PC-9 (cell line): ENCODE measurements at regions not wholly inside any gene's neighbourhood (a gene's known extent, or its start where the extent isn't known, plus 50 kb on each side); places are given as distances from the start of the nearest gene placed in this dataset.

Experiments
- CTCF ChIP-seq: fragments of 200-600 bp; sonication (generic); conservative IDR thresholded peaks from 2 replicates; pipeline ENCODE4 v1.6.1; 2017; ENCODE audit warnings: mixed run types, antibody characterized with exemption, mild to moderate bottlenecking, moderate library complexity
- EZH2 ChIP-seq: fragments of 200-600 bp; sonication (generic); IDR thresholded peaks from 2 replicates; pipeline ENCODE4 v1.8.0; 2017; ENCODE audit warnings: antibody characterized with exemption, low read depth

GRCh38 chr4:160595646-160596045 lies 1492.8 kb downstream of the RAPGEF2 start:
- TF ChIP-seq CTCF = no peak
- no peak for TF ChIP-seq EZH2
